CD14-positive monocyte (primary cell): ENCODE measurements at regions not wholly inside any gene's neighbourhood (a gene's known extent, or its start where the extent isn't known, plus 50 kb on each side); places are given as distances from the start of the nearest gene placed in this dataset.

Experiments
- DNase-seq, 3 donors: peaks; one replicate each; pipeline ENCODE4 v3.0.0-alpha.2; 2011 to 2022
- H2AFZ ChIP-seq: 2 replicates; pipeline ENCODE4 v1.6.0; 2012; ENCODE audit warnings: mild to moderate bottlenecking, low read depth, low read length, inconsistent platforms; ENCODE audit not compliant: insufficient read depth, poor library complexity, severe bottlenecking
- H3K27ac ChIP-seq, 2 donors: 1 replicate in 1 of 2; 2 replicates in 1 of 2; pipeline ENCODE4 v1.5.1; 2012 to 2013; ENCODE audit warnings: low read length in 2 of 2, control low read depth in 1 of 2, inconsistent platforms in 1 of 2, low read depth in 1 of 2, mild to moderate bottlenecking in 1 of 2
- H3K27me3 ChIP-seq, 2 donors: one replicate each; pipeline versions ENCODE4 v1.6.0 to v1.6.1; 2011 to 2013; ENCODE audit warnings: low read length in 2 of 2; ENCODE audit not compliant: control insufficient read depth in 2 of 2, insufficient read depth in 2 of 2
- H3K36me3 ChIP-seq, 2 donors: replicated peaks in 1 of 2; 1 replicate in 1 of 2; 2 replicates in 1 of 2; pipeline versions ENCODE4 v1.5.1 to v1.6.1; 2012 to 2013; ENCODE audit warnings: low read length in 2 of 2, control low read depth in 1 of 2, inconsistent platforms in 1 of 2, mild to moderate bottlenecking in 1 of 2; ENCODE audit not compliant: insufficient read depth in 2 of 2, control insufficient read depth in 1 of 2
- H3K4me1 ChIP-seq, 2 donors: 1 replicate in 1 of 2; 2 replicates in 1 of 2; pipeline versions ENCODE4 v1.5.1 to v1.6.1; 2012 to 2013; ENCODE audit warnings: low read length in 2 of 2, control low read depth in 1 of 2, inconsistent platforms in 1 of 2, mild to moderate bottlenecking in 1 of 2, moderate library complexity in 1 of 2; ENCODE audit not compliant: insufficient read depth in 2 of 2, control insufficient read depth in 1 of 2
- H3K4me2 ChIP-seq: replicated peaks from 2 replicates; pipeline ENCODE3; 2012; ENCODE audit warnings: low read length, moderate library complexity, mild to moderate bottlenecking; ENCODE audit not compliant: poor library complexity, severe bottlenecking; ENCODE audit errors: extremely low read depth
- H3K4me3 ChIP-seq, 3 experiments: fragments of 200-600 bp in 1 of 3; sonication (generic) in 1 of 3; replicated peaks in 1 of 3; 1 replicate in 2 of 3; 2 replicates in 1 of 3; pipeline ENCODE4 v1.5.1; 2011 to 2013; ENCODE audit warnings: low read length in 3 of 3, mild to moderate bottlenecking in 3 of 3, control low read depth in 2 of 3, low read depth in 2 of 3, inconsistent platforms in 1 of 3, moderate library complexity in 1 of 3
- H3K79me2 ChIP-seq: 2 replicates; pipeline ENCODE4 v1.6.0; 2012; ENCODE audit warnings: mild to moderate bottlenecking, control low read depth, inconsistent platforms, low read length, moderate library complexity; ENCODE audit not compliant: insufficient read depth
- H3K9ac ChIP-seq: 2 replicates; pipeline ENCODE4 v1.6.0; 2017; ENCODE audit warnings: low read length, mild to moderate bottlenecking; ENCODE audit not compliant: insufficient read depth, poor library complexity, severe bottlenecking
- H3K9me3 ChIP-seq, 2 donors: replicated peaks in 1 of 2; 1 replicate in 1 of 2; 2 replicates in 1 of 2; pipeline versions ENCODE4 v1.5.1 to v1.6.1; 2012 to 2013; ENCODE audit warnings: low read length in 2 of 2, control low read depth in 1 of 2; ENCODE audit not compliant: control insufficient read depth in 1 of 2, insufficient read depth in 1 of 2
- H4K20me1 ChIP-seq: 2 replicates; pipeline ENCODE4 v1.6.0; 2012; ENCODE audit warnings: mild to moderate bottlenecking, low read length, control low read depth, moderate library complexity; ENCODE audit not compliant: insufficient read depth
- H3K27ac Mint-ChIP-seq, 7 donors: one replicate each; pipeline ENCODE4 v1.8.0; 2020; ENCODE audit warnings: mild to moderate bottlenecking in 7 of 7, mixed read lengths in 7 of 7, moderate library complexity in 6 of 7, inconsistent platforms in 2 of 7
- H3K27me3 Mint-ChIP-seq, 3 donors: one replicate each; pipeline ENCODE4 v1.8.0; 2021 to 2022; ENCODE audit warnings: low read depth in 3 of 3, mild to moderate bottlenecking in 3 of 3, mixed read lengths in 3 of 3, moderate library complexity in 3 of 3, inconsistent platforms in 1 of 3
- H3K36me3 Mint-ChIP-seq, 2 donors: one replicate each; pipeline ENCODE4 v1.8.0; 2020; ENCODE audit warnings: mixed read lengths in 2 of 2, inconsistent platforms in 1 of 2, mild to moderate bottlenecking in 1 of 2
- H3K4me1 Mint-ChIP-seq: one replicate; pipeline ENCODE4 v1.8.0; 2020; ENCODE audit warnings: mild to moderate bottlenecking, mixed read lengths
- H3K4me3 Mint-ChIP-seq, 2 donors: one replicate each; pipeline ENCODE4 v1.8.0; 2020; ENCODE audit warnings: mild to moderate bottlenecking in 2 of 2, mixed read lengths in 2 of 2, moderate library complexity in 1 of 2
- H3K9me3 Mint-ChIP-seq, 7 donors: one replicate each; pipeline ENCODE4 v1.8.0; 2020 to 2022; ENCODE audit warnings: mixed read lengths in 7 of 7, mild to moderate bottlenecking in 6 of 7, moderate library complexity in 6 of 7, inconsistent platforms in 2 of 7
- CTCF ChIP-seq: fragments of 200-600 bp; IDR thresholded peaks from one replicate; pipeline ENCODE4 v1.8.0; 2022; ENCODE audit warnings: antibody characterized with exemption, mild to moderate bottlenecking
- WGBS: methylation state at CpG from one replicate; pipeline ENCODE4 v1.1.5; 2013; ENCODE audit warnings: missing lambda C conversion rate; ENCODE audit not compliant: insufficient coverage; 5-methylcytosine and 5-hydroxymethylcytosine counted together
- intact Hi-C, 2 donors: fragments of 100-400 bp; cut with micrococcal nuclease; formaldehyde crosslinking; loops; one replicate each; pipeline versions ENCODE4 v1.15.0 to v1.15.1; 2023

- TF ChIP-seq CTCF, result no peak
- no peaks in the 10 kb centered on the region for H3K9me3 ChIP-seq
- WGBS, result 94% methylated on average over 2 of the region's 6 CpGs
- no peaks in the 10 kb centered on the region for H3K4me1 Mint-ChIP-seq
- H3K36me3 Mint-ChIP-seq, result no peaks in the 10 kb centered on the region
- intact Hi-C loops, result no loop called here
- no peak overlapping the region for H3K9ac ChIP-seq
- no peak overlapping the region for H3K4me3 ChIP-seq
- H3K4me1 ChIP-seq, result no peaks in the 10 kb centered on the region
- H3K27me3 ChIP-seq, result peaks cover 0 to 3% of the 10 kb centered on the region in 2 donors
- H3K27me3 Mint-ChIP-seq, result peaks cover 0 to 7% (median 0%) of the 10 kb centered on the region in 3 donors
- H3K4me2 ChIP-seq, result no peak overlapping the region
- no peaks in the 10 kb centered on the region for H3K36me3 ChIP-seq
- DNase-seq, result no peak
- no peak overlapping the region for H3K4me3 Mint-ChIP-seq
- H3K27ac ChIP-seq, result no peak overlapping the region
- H2AFZ ChIP-seq, result no peak overlapping the region
- H4K20me1 ChIP-seq, result no peaks in the 10 kb centered on the region
- no peak overlapping the region for H3K27ac Mint-ChIP-seq
- no peaks in the 10 kb centered on the region for H3K9me3 Mint-ChIP-seq
- no peaks in the 10 kb centered on the region for H3K79me2 ChIP-seq
Observed at GRCh38 chr11:122036493-122036892, 79.5 kb downstream of the BLID start.

GRCh38 chr11:122036018-122036417, 80.0 kb downstream of the BLID start:
- Mint-ChIP-seq H3K27me3 (peaks cover 0 to 7% (median 2%) of the 10 kb centered on the region in 3 donors), H3K4me3 (no peak overlapping the region), H3K9me3 (no peaks in the 10 kb centered on the region), H3K36me3 (no peaks in the 10 kb centered on the region), H3K27ac (no peak overlapping the region), H3K4me1 (no peaks in the 10 kb centered on the region)
- H3K4me1 ChIP-seq, result no peaks in the 10 kb centered on the region
- no peaks in the 10 kb centered on the region for H3K9me3 ChIP-seq
- no peaks in the 10 kb centered on the region for H3K79me2 ChIP-seq
- H3K27ac ChIP-seq, result no peak overlapping the region
- no peak overlapping the region for H3K9ac ChIP-seq
- no peak overlapping the region for H3K4me2 ChIP-seq
- H3K4me3 ChIP-seq, result no peak overlapping the region
- WGBS, result no CpG with 5 or more reads among the region's 1 CpG
- no peaks in the 10 kb centered on the region for H4K20me1 ChIP-seq
- H2AFZ ChIP-seq, result no peak overlapping the region
- no peaks in the 10 kb centered on the region for H3K36me3 ChIP-seq
- TF ChIP-seq CTCF, result no peak
- intact Hi-C loops, result no loop called here
- no peak for DNase-seq
- peaks cover 0 to 3% of the 10 kb centered on the region in 2 donors for H3K27me3 ChIP-seq
